22Rv1 (cell line): ENCODE measurements at regions not wholly inside any gene's neighbourhood (a gene's known extent, or its start where the extent isn't known, plus 50 kb on each side); places are given as distances from the start of the nearest gene placed in this dataset.
"Not testable (repeated sequence)": the region's sequence is repeated elsewhere in the genome, so short reads cannot be mapped to it uniquely, and the experiment has no call there.

Experiments used
- CTCF ChIP-seq: fragments of 450-650 bp; IDR thresholded peaks from 2 replicates; pipeline ENCODE4 v1.5.1; 2017; ENCODE audit warnings: mild to moderate bottlenecking
- ZFX ChIP-seq: fragments of 450-650 bp; IDR thresholded peaks from 2 replicates; pipeline ENCODE4 v1.6.1; 2017; ENCODE audit warnings: antibody characterized with exemption, borderline replicate concordance

GRCh38 chr6:106857310-106857709, 117.2 kb downstream of the CD24 start:
- not testable (repeated sequence) for TF ChIP-seq CTCF, ZFX
